ENCODE measurements at regions not wholly inside any gene's neighbourhood (a gene's known extent, or its start where the extent isn't known, plus 50 kb on each side); places are given as distances from the start of the nearest gene placed in this dataset.

GRCh38 chr7:67655168-67655567 is 658.5 kb downstream of the TYW1 start:
- TF ChIP-seq CTCF (IDR thresholded peaks at IDR 0.05; ENCODE audit: low read depth, low read length, poor library complexity, severe bottlenecking), result no peak
- TF ChIP-seq EZH2phosphoT487 (IDR thresholded peaks at IDR 0.05; ENCODE audit: borderline replicate concordance, low read length), result no peak

All from DOHH2 (cell line).